Caco-2 (cell line): ENCODE measurements at regions not wholly inside any gene's neighbourhood (a gene's known extent, or its start where the extent isn't known, plus 50 kb on each side); places are given as distances from the start of the nearest gene placed in this dataset.

ENCODE experiments used
- BruUV-seq: library from RNA; stranded (reverse); fragments of 400-500 nt; replicated peaks from 2 replicates; lab custom pipeline; 2021; lab: Mats Ljungman, UMichigan
- CTCF ChIA-PET: fragments of 300-600 bp; sonication (Branson Sonifier 250); formaldehyde crosslinking; loops from one replicate; lab custom pipeline; 2022; ENCODE audit warnings: antibody characterized with exemption; lab: Charles Lee
- POLR2A ChIA-PET: fragments of 300-600 bp; sonication (Branson Sonifier 250); formaldehyde crosslinking; loops from one replicate; lab custom pipeline; 2022; ENCODE audit warnings: antibody characterized with exemption; lab: Charles Lee
- DNase-seq, 2 experiments: peaks; one replicate each; pipeline versions ENCODE4 v3.0.0 to v3.0.0-alpha.2; 2020 to 2022
- H3K27me3 ChIP-seq: replicated peaks from 2 replicates; pipeline ENCODE4 v1.6.0; 2011; ENCODE audit warnings: low read length; ENCODE audit not compliant: control insufficient read depth, insufficient read depth
- H3K36me3 ChIP-seq: 2 replicates; pipeline ENCODE4 v1.5.1; 2011; ENCODE audit warnings: low read length; ENCODE audit not compliant: control insufficient read depth, insufficient read depth
- H3K4me1 ChIP-seq: fragments of 250-450 bp; sonication (Bioruptor Pico); 2 replicates; pipeline ENCODE4 v1.5.1; 2020; ENCODE audit warnings: mild to moderate bottlenecking
- H3K4me3 ChIP-seq: 2 replicates; pipeline ENCODE4 v1.5.1; 2011; ENCODE audit warnings: low read depth, mild to moderate bottlenecking, control low read depth, low read length
- H3K9me3 ChIP-seq: fragments of 250-450 bp; sonication (Bioruptor Pico); 2 replicates; pipeline ENCODE4 v1.5.1; 2020; ENCODE audit warnings: mild to moderate bottlenecking, moderate library complexity
- H3K27ac Mint-ChIP-seq: one replicate; pipeline ENCODE4 v1.8.0; 2022; ENCODE audit warnings: mixed read lengths; ENCODE audit not compliant: unreplicated experiment
- H3K27me3 Mint-ChIP-seq: one replicate; pipeline ENCODE4 v1.8.0; 2022; ENCODE audit warnings: mixed read lengths; ENCODE audit not compliant: insufficient read depth, unreplicated experiment
- H3K36me3 Mint-ChIP-seq: one replicate; pipeline ENCODE4 v1.8.0; 2022; ENCODE audit warnings: mild to moderate bottlenecking, mixed read lengths; ENCODE audit not compliant: insufficient read depth, unreplicated experiment
- H3K4me1 Mint-ChIP-seq: one replicate; pipeline ENCODE4 v1.8.0; 2022; ENCODE audit warnings: low read depth, mixed read lengths; ENCODE audit not compliant: unreplicated experiment
- H3K4me3 Mint-ChIP-seq: one replicate; pipeline ENCODE4 v1.8.0; 2022; ENCODE audit warnings: mild to moderate bottlenecking, moderate library complexity, mixed read lengths; ENCODE audit not compliant: unreplicated experiment
- H3K9me3 Mint-ChIP-seq: one replicate; pipeline ENCODE4 v1.8.0; 2022; ENCODE audit warnings: mixed read lengths; ENCODE audit not compliant: unreplicated experiment
- CTCF ChIP-seq, 2 experiments: fragments of 200-600 bp in 1 of 2; IDR thresholded peaks; 1 replicate in 1 of 2; 2 replicates in 1 of 2; pipeline versions ENCODE4 v1.5.1 to v1.8.0; 2011 to 2022; ENCODE audit warnings: antibody characterized with exemption in 1 of 2, control low read depth in 1 of 2, inconsistent platforms in 1 of 2, low read depth in 1 of 2, low read length in 1 of 2, mild to moderate bottlenecking in 1 of 2, moderate library complexity in 1 of 2; ENCODE audit not compliant: insufficient read depth in 1 of 2, severe bottlenecking in 1 of 2, unreplicated experiment in 1 of 2
- intact Hi-C: fragments of 100-400 bp; cut with micrococcal nuclease; formaldehyde crosslinking; loops from one replicate; pipeline ENCODE4 v1.10.0; 2022; ENCODE audit not compliant: unreplicated experiment

- Histone ChIP-seq H3K9me3 (no peaks in the 10 kb centered on the region), H3K36me3 (no peaks in the 10 kb centered on the region), H3K4me1 (no peaks in the 10 kb centered on the region), H3K27me3 (no peaks in the 10 kb centered on the region), H3K4me3 (no peak overlapping the region)
- Mint-ChIP-seq H3K27ac (no peak overlapping the region), H3K4me1 (no peaks in the 10 kb centered on the region), H3K36me3 (no peaks in the 10 kb centered on the region), H3K27me3 (peaks cover 2% of the 10 kb centered on the region), H3K4me3 (no peak overlapping the region), H3K9me3 (no peaks in the 10 kb centered on the region)
- TF ChIP-seq CTCF (IDR thresholded peaks at IDR 0.05; ENCODE audit: insufficient read depth in 1 of 2, low read depth in 1 of 2, low read length in 1 of 2, severe bottlenecking in 1 of 2, unreplicated experiment in 1 of 2), result no peak
- DNase-seq, result no peak
- intact Hi-C loops, result no loop called here
- CTCF ChIA-PET, result no interaction called here
- POLR2A ChIA-PET, result no interaction called here
- BruUV-seq, result no TSS peak
These were observed 1148.9 kb downstream of the STIM2 start for GRCh38 chr4:28009541-28009940.

GRCh38 chr4:28010577-28011240 is 1150.1 kb downstream of the STIM2 start:
- Histone ChIP-seq H3K27me3 (no peaks in the 10 kb centered on the region), H3K9me3 (no peaks in the 10 kb centered on the region), H3K36me3 (no peaks in the 10 kb centered on the region), H3K4me1 (no peaks in the 10 kb centered on the region), H3K4me3 (no peak overlapping the region)
- Mint-ChIP-seq H3K27me3 (peaks cover 2% of the 10 kb centered on the region), H3K4me3 (no peak overlapping the region), H3K27ac (no peak overlapping the region), H3K36me3 (no peaks in the 10 kb centered on the region), H3K4me1 (no peaks in the 10 kb centered on the region), H3K9me3 (no peaks in the 10 kb centered on the region)
- POLR2A ChIA-PET, result no interaction called here
- no peak for DNase-seq
- intact Hi-C loops, result no loop called here
- BruUV-seq, result no TSS peak
- TF ChIP-seq CTCF (IDR thresholded peaks at IDR 0.05; ENCODE audit: insufficient read depth in 1 of 2, low read depth in 1 of 2, low read length in 1 of 2, severe bottlenecking in 1 of 2, unreplicated experiment in 1 of 2), result no peak
- CTCF ChIA-PET, result no interaction called here

- no peak for DNase-seq
- H3K4me3 Mint-ChIP-seq, result no peak overlapping the region
- H3K9me3 ChIP-seq, result no peaks in the 10 kb centered on the region
- H3K36me3 ChIP-seq, result no peaks in the 10 kb centered on the region
- no peak overlapping the region for H3K27ac Mint-ChIP-seq
- H3K9me3 Mint-ChIP-seq, result no peaks in the 10 kb centered on the region
- H3K27me3 Mint-ChIP-seq, result peaks cover 2% of the 10 kb centered on the region
- ChIA-PET POLR2A (no interaction called here), CTCF (no interaction called here)
- H3K36me3 Mint-ChIP-seq, result no peaks in the 10 kb centered on the region
- BruUV-seq, result no TSS peak
- no peaks in the 10 kb centered on the region for H3K27me3 ChIP-seq
- no peaks in the 10 kb centered on the region for H3K4me1 ChIP-seq
- H3K4me3 ChIP-seq, result no peak overlapping the region
- intact Hi-C loops, result no loop called here
- TF ChIP-seq CTCF (IDR thresholded peaks at IDR 0.05; ENCODE audit: insufficient read depth in 1 of 2, low read depth in 1 of 2, low read length in 1 of 2, severe bottlenecking in 1 of 2, unreplicated experiment in 1 of 2), result no peak
- H3K4me1 Mint-ChIP-seq, result no peaks in the 10 kb centered on the region
These were observed 1153.8 kb downstream of the STIM2 start for GRCh38 chr4:28014469-28014868.
